HCT116 (cell line): ENCODE measurements at regions not wholly inside any gene's neighbourhood (a gene's known extent, or its start where the extent isn't known, plus 50 kb on each side); places are given as distances from the start of the nearest gene placed in this dataset.

Experiments used
- ATAC-seq: fragments of 200-7000 bp; cut with Tn5 transposase; 2 replicates; pipeline ENCODE4 v1.9.1; 2020; ENCODE audit warnings: mild to moderate bottlenecking, moderate library complexity
- BruUV-seq: library from RNA; stranded (reverse); fragments of 400-500 nt; replicated peaks from 2 replicates; lab custom pipeline; 2021; lab: Mats Ljungman, UMichigan
- CTCF ChIA-PET: fragments of 300-600 bp; sonication (Branson Sonifier 250); formaldehyde crosslinking; loops from one replicate; lab custom pipeline; 2021; ENCODE audit warnings: antibody characterized with exemption; lab: Charles Lee
- POLR2A ChIA-PET: fragments of 300-600, 350-600 bp; sonication (Branson Sonifier 250); formaldehyde crosslinking; loops from one replicate; lab custom pipeline; 2021; ENCODE audit warnings: antibody characterized with exemption; lab: Charles Lee
- RAD21 ChIA-PET, 2 experiments: fragments of 300-600 bp; sonication (Branson Sonifier 250); formaldehyde crosslinking; loops; one replicate each; lab custom pipeline; 2023; ENCODE audit warnings: low total read pairs in 2 of 2; ENCODE audit not compliant: uncharacterized antibody in 2 of 2, unreplicated experiment in 2 of 2, low non-redundant PET in 1 of 2; lab: Charles Lee
- DNase-seq: peaks from one replicate; pipeline ENCODE4 v3.0.0-alpha.2; 2010; ENCODE audit warnings: low read depth, low spot score
- H2AFZ ChIP-seq: fragments of 200-600 bp; shearing (Covaris generic), sonication (generic); 2 replicates; pipeline ENCODE4 v1.6.1; 2017; ENCODE audit warnings: low read depth, mixed run types, mixed read lengths, antibody characterized with exemption, low read length; ENCODE audit not compliant: poor library complexity, severe bottlenecking
- H3K27ac ChIP-seq: 2 replicates; pipeline ENCODE4 v1.5.1; 2012; ENCODE audit warnings: low read depth, low read length
- H3K27me3 ChIP-seq: fragments of 200-600 bp; sonication (generic); 2 replicates; pipeline ENCODE4 v1.6.1; 2016; ENCODE audit warnings: mixed run types, low read length, mixed read lengths; ENCODE audit not compliant: insufficient read depth
- H3K36me3 ChIP-seq, 2 experiments: fragments of 200-500 bp in 1 of 2; fragments of 200-600 bp in 1 of 2; sonication (Bioruptor generic) in 1 of 2; sonication (generic) in 1 of 2; 2 replicates each; pipeline versions ENCODE4 v1.5.1 to v1.6.1; 2014 to 2016; ENCODE audit warnings: low read length in 2 of 2, inconsistent platforms in 1 of 2, mixed read lengths in 1 of 2, mixed run types in 1 of 2; ENCODE audit not compliant: insufficient read depth in 2 of 2, control insufficient read depth in 1 of 2
- H3K4me1 ChIP-seq, 2 experiments: fragments of 200-600 bp in 1 of 2; sonication (generic) in 1 of 2; 2 replicates each; pipeline versions ENCODE4 v1.5.1 to v1.6.1; 2012 to 2017; ENCODE audit warnings: low read length in 2 of 2, inconsistent platforms in 1 of 2, mild to moderate bottlenecking in 1 of 2, mixed read lengths in 1 of 2, mixed run types in 1 of 2, moderate library complexity in 1 of 2; ENCODE audit not compliant: insufficient read depth in 2 of 2, control insufficient read depth in 1 of 2
- H3K4me2 ChIP-seq: fragments of 200-600 bp; sonication (generic); 2 replicates; pipeline ENCODE4 v1.6.1; 2017; ENCODE audit warnings: mixed run types, low read length, mixed read lengths
- H3K4me3 ChIP-seq, 2 experiments: fragments of 200-600 bp in 1 of 2; sonication (generic) in 1 of 2; replicated peaks in 1 of 2; 2 replicates each; pipeline ENCODE4 v1.5.1; 2011 to 2016; ENCODE audit warnings: low read length in 2 of 2, control low read depth in 1 of 2, low read depth in 1 of 2, mild to moderate bottlenecking in 1 of 2, mixed read lengths in 1 of 2, mixed run types in 1 of 2
- H3K79me2 ChIP-seq: fragments of 200-600 bp; sonication (generic); 2 replicates; pipeline ENCODE4 v1.6.1; 2017; ENCODE audit warnings: mild to moderate bottlenecking, mixed run types, low read length, moderate library complexity, mixed read lengths; ENCODE audit not compliant: insufficient read depth
- H3K9ac ChIP-seq: fragments of 200-600 bp; sonication (generic); 2 replicates; pipeline ENCODE4 v1.6.1; 2016; ENCODE audit warnings: low read length, mixed read lengths
- H3K9me2 ChIP-seq: fragments of 200-600 bp; sonication (generic), shearing (Covaris generic); 2 replicates; pipeline ENCODE4 v1.6.1; 2017; ENCODE audit warnings: mixed run types, mild to moderate bottlenecking, moderate library complexity; ENCODE audit not compliant: insufficient read depth
- H3K9me3 ChIP-seq, 2 experiments: fragments of 200-500 bp in 1 of 2; fragments of 200-600 bp in 1 of 2; sonication (Bioruptor generic) in 1 of 2; sonication (generic) in 1 of 2; 2 replicates each; pipeline ENCODE4 v1.6.1; 2014 to 2017; ENCODE audit warnings: low read length in 2 of 2, mixed read lengths in 2 of 2, inconsistent platforms in 1 of 2, low read depth in 1 of 2, mild to moderate bottlenecking in 1 of 2, mixed run types in 1 of 2, moderate library complexity in 1 of 2; ENCODE audit not compliant: control insufficient read depth in 1 of 2, insufficient read depth in 1 of 2
- H4K20me1 ChIP-seq: fragments of 200-600 bp; sonication (generic), shearing (Covaris generic); 2 replicates; pipeline ENCODE4 v1.6.1; 2017; ENCODE audit warnings: mixed run types, mild to moderate bottlenecking, moderate library complexity; ENCODE audit not compliant: insufficient read depth
- CBX3 ChIP-seq: IDR thresholded peaks from 2 replicates; pipeline ENCODE4 v1.6.1; 2012; ENCODE audit warnings: low read depth
- CEBPB ChIP-seq: IDR thresholded peaks from 2 replicates; pipeline ENCODE4 v1.6.1; 2012; ENCODE audit warnings: low read depth
- EZH2 ChIP-seq: fragments of 200-600 bp; sonication (generic); IDR thresholded peaks from 2 replicates; pipeline ENCODE4 v1.6.1; 2017; ENCODE audit warnings: antibody characterized with exemption, mixed run types
- POLR2A ChIP-seq: IDR thresholded peaks from 2 replicates; pipeline ENCODE4 v1.7.0; 2011; ENCODE audit warnings: borderline replicate concordance; ENCODE audit not compliant: insufficient read depth, insufficient read length; ENCODE audit errors: extremely low read depth
- POLR2AphosphoS5 ChIP-seq: IDR thresholded peaks from 2 replicates; pipeline ENCODE4 v1.6.1; 2011; ENCODE audit warnings: mild to moderate bottlenecking, low read depth, low read length, moderate library complexity
- RAD21 ChIP-seq: IDR thresholded peaks from 2 replicates; pipeline ENCODE4 v1.6.1; 2012; ENCODE audit warnings: low read depth, mild to moderate bottlenecking
- SP1 ChIP-seq: IDR thresholded peaks from 2 replicates; pipeline ENCODE4 v1.6.1; 2012; ENCODE audit warnings: low read depth
- SRF ChIP-seq: IDR thresholded peaks from 2 replicates; pipeline ENCODE4 v1.6.1; 2012; ENCODE audit warnings: low read depth
- intact Hi-C: fragments of 100-400 bp; cut with micrococcal nuclease; formaldehyde crosslinking; loops from 2 replicates; pipeline ENCODE4 v1.10.0; 2022
- TF ChIP-seq, protein P1 (sequence below): IDR thresholded peaks from 2 replicates; pipeline ENCODE4 v1.6.1; 2012

DNA sequence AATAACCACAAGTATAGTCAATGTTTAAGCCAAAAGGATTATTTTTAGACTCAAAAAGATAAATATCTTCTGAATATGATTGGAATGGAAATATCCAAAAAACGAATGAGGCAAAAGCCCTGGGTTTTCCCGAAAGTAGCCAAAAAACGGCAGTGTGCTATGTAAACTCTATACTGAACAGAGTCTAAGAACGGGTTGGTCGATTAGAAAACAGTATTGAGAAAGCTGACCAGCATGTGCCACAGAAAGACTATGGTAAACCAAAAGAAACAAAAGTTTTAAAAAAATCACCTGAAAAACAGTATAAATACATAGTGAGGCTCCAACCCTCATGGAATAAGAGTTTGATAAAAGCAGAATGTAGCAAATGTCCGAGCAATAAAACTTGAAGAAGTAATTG, 92.0 kb upstream of the DLGAP1 start:
- ChIA-PET RAD21 (no interaction called here), POLR2A (no interaction called here), CTCF (no interaction called here)
- H2AFZ ChIP-seq: no peak overlapping the region
- no peak overlapping the region for H3K9ac ChIP-seq
- H3K27me3 ChIP-seq: no peaks in the 10 kb centered on the region
- H3K36me3 ChIP-seq: no peaks in the 10 kb centered on the region
- no TSS peak for BruUV-seq
- no peak overlapping the region for H3K4me2 ChIP-seq
- H4K20me1 ChIP-seq: no peaks in the 10 kb centered on the region
- no peaks in the 10 kb centered on the region for H3K79me2 ChIP-seq
- no peak overlapping the region for H3K4me3 ChIP-seq
- H3K9me3 ChIP-seq: peaks cover 15 to 18% of the 10 kb centered on the region in 2 experiments; a peak in 2 of 4 replicates
- H3K4me1 ChIP-seq: no peaks in the 10 kb centered on the region
- DNase-seq (no peak), ATAC-seq (no peak)
- H3K9me2 ChIP-seq: no peaks in the 10 kb centered on the region
- H3K27ac ChIP-seq: no peak overlapping the region
- intact Hi-C loops: no loop called here
- TF ChIP-seq CEBPB (no peak), SRF (no peak)

DNA sequence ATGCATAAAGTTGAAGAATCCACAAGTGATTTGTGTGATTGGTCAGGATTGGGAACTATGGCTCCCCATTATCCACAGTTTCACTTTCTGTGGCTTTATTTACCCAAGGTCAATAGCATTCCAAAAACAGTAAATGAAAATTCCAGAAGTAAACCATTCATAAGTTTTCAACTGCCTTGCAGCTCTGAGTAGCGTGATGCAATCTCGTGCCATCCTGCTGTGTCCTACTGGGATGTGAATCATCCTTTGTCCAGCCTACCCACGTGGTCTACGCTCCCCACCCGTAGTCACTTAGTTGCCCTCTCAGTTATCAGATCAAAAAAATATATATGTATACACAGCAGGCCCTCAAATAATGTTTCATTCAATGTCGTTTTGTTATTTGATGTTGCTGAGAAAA, 89.0 kb upstream of the DLGAP1 start:
- ATAC-seq: no peak
- H3K9ac ChIP-seq: no peak overlapping the region
- no peaks in the 10 kb centered on the region for H3K36me3 ChIP-seq
- H3K27me3 ChIP-seq: no peaks in the 10 kb centered on the region
- H3K9me3 ChIP-seq: peaks cover 0 to 18% of the 10 kb centered on the region in 2 experiments; a peak in 2 of 4 replicates
- ChIA-PET CTCF (no interaction called here), POLR2A (no interaction called here), RAD21 (no interaction called here)
- BruUV-seq: no TSS peak
- H3K27ac ChIP-seq: no peak overlapping the region
- H3K4me2 ChIP-seq: no peak overlapping the region
- H4K20me1 ChIP-seq: no peaks in the 10 kb centered on the region
- H3K9me2 ChIP-seq: no peaks in the 10 kb centered on the region
- DNase-seq: no peak
- H3K79me2 ChIP-seq: no peaks in the 10 kb centered on the region
- TF ChIP-seq, protein P1, sequence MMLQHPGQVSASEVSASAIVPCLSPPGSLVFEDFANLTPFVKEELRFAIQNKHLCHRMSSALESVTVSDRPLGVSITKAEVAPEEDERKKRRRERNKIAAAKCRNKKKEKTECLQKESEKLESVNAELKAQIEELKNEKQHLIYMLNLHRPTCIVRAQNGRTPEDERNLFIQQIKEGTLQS: no peak
- TF ChIP-seq RAD21: no peak
- TF ChIP-seq CBX3: no peak
- TF ChIP-seq SP1: no peak
- no peak for TF ChIP-seq POLR2A
- no peak for TF ChIP-seq POLR2AphosphoS5
- no peak for TF ChIP-seq EZH2
- intact Hi-C loops: no loop called here
- no peak overlapping the region for H2AFZ ChIP-seq
- H3K4me3 ChIP-seq: no peak overlapping the region
- H3K4me1 ChIP-seq: no peaks in the 10 kb centered on the region
